SK-N-SH treated with all-trans-retinoic acid at 6 μM for 48 hours (cell line): ENCODE measurements at regions not wholly inside any gene's neighbourhood (a gene's known extent, or its start where the extent isn't known, plus 50 kb on each side); places are given as distances from the start of the nearest gene placed in this dataset.

ENCODE experiments used
- ATAC-seq: fragments of 200-7000 bp; cut with Tn5 transposase; 3 replicates; pipeline ENCODE4 v1.9.1; 2020; ENCODE audit warnings: mild to moderate bottlenecking, moderate library complexity
- ARNTL ChIP-seq: fragments of 450-650 bp; formaldehyde crosslinking; IDR thresholded peaks from 2 replicates; pipeline ENCODE4 v1.5.0; 2020; ENCODE audit warnings: low read depth, mild to moderate bottlenecking, moderate library complexity, borderline replicate concordance
- BACH2 ChIP-seq: fragments of 250-450 bp; sonication (Bioruptor Pico); IDR thresholded peaks from 2 replicates; pipeline ENCODE4 v1.9.0; 2021; ENCODE audit warnings: mild to moderate bottlenecking, borderline replicate concordance
- CSDC2 ChIP-seq: fragments of 250-450 bp; sonication (Bioruptor Pico); IDR thresholded peaks from 2 replicates; pipeline ENCODE4 v1.5.0; 2020; ENCODE audit warnings: mild to moderate bottlenecking, moderate library complexity
- ESRRG ChIP-seq: fragments of 250-450 bp; sonication (Bioruptor Pico); IDR thresholded peaks from 2 replicates; pipeline ENCODE4 v1.6.1; 2021; ENCODE audit warnings: mild to moderate bottlenecking
- GLIS3 ChIP-seq: fragments of 250-450 bp; sonication (Bioruptor Pico); IDR thresholded peaks from 2 replicates; pipeline ENCODE4 v1.5.0; 2020; ENCODE audit warnings: mild to moderate bottlenecking, moderate library complexity
- ISL1 ChIP-seq: fragments of 250-450 bp; sonication (Bioruptor Pico); IDR thresholded peaks from 2 replicates; pipeline ENCODE4 v2.1.2; 2022; ENCODE audit warnings: mild to moderate bottlenecking, moderate library complexity
- PPARA ChIP-seq: fragments of 250-450 bp; sonication (Bioruptor Pico); IDR thresholded peaks from 2 replicates; pipeline ENCODE4 v1.5.0; 2020; ENCODE audit warnings: mild to moderate bottlenecking, borderline replicate concordance
- RARB ChIP-seq: fragments of 250-450 bp; sonication (Bioruptor Pico); IDR thresholded peaks from 2 replicates; pipeline ENCODE4 v1.8.0; 2021; ENCODE audit warnings: mild to moderate bottlenecking, moderate library complexity
- SNAI2 ChIP-seq: fragments of 250-450 bp; sonication (Bioruptor Pico); IDR thresholded peaks from 2 replicates; pipeline ENCODE4 v1.5.0; 2020; ENCODE audit warnings: mild to moderate bottlenecking, moderate library complexity
- TCF4 ChIP-seq: fragments of 250-450 bp; sonication (Bioruptor Pico); IDR thresholded peaks from 2 replicates; pipeline ENCODE4 v1.8.0; 2021; ENCODE audit warnings: mild to moderate bottlenecking, moderate library complexity, borderline replicate concordance
- TOX ChIP-seq: fragments of 250-450 bp; sonication (Bioruptor Pico); IDR thresholded peaks from 2 replicates; pipeline ENCODE4 v1.8.0; 2021; ENCODE audit warnings: mild to moderate bottlenecking, moderate library complexity, borderline replicate concordance
- ZC3H10 ChIP-seq: fragments of 250-450 bp; sonication (Bioruptor Pico); IDR thresholded peaks from 2 replicates; pipeline ENCODE4 v1.5.1; 2021; ENCODE audit warnings: mild to moderate bottlenecking, moderate library complexity
- ZFP3 ChIP-seq: fragments of 250-450 bp; sonication (Bioruptor Pico); IDR thresholded peaks from 2 replicates; pipeline ENCODE4 v1.5.0; 2020; ENCODE audit warnings: mild to moderate bottlenecking, moderate library complexity
- ZNF8 ChIP-seq: fragments of 450-650 bp; formaldehyde crosslinking; IDR thresholded peaks from 2 replicates; pipeline ENCODE4 v1.5.0; 2020; ENCODE audit warnings: mild to moderate bottlenecking, moderate library complexity
- TF ChIP-seq, protein P1 (sequence below): fragments of 250-450 bp; sonication (Bioruptor Pico); IDR thresholded peaks from 2 replicates; pipeline ENCODE4 v1.5.1; 2021; ENCODE audit warnings: mild to moderate bottlenecking, moderate library complexity
- TF ChIP-seq, protein P2 (sequence below): fragments of 250-450 bp; sonication (Bioruptor Pico); IDR thresholded peaks from 2 replicates; pipeline ENCODE4 v1.8.0; 2020; ENCODE audit warnings: mild to moderate bottlenecking, moderate library complexity, borderline replicate concordance
- TF ChIP-seq, protein P3 (sequence below): fragments of 250-450 bp; sonication (Bioruptor Pico); IDR thresholded peaks from 2 replicates; pipeline ENCODE4 v1.8.0; 2021; ENCODE audit warnings: low read depth, mild to moderate bottlenecking, moderate library complexity, borderline replicate concordance
- TF ChIP-seq, protein P4 (sequence below): fragments of 250-450 bp; sonication (Bioruptor Pico); IDR thresholded peaks from 2 replicates; pipeline ENCODE4 v1.5.0; 2020; ENCODE audit warnings: mild to moderate bottlenecking, moderate library complexity
- TF ChIP-seq, protein P5 (sequence below): fragments of 250-450 bp; sonication (Bioruptor Pico); IDR thresholded peaks from 2 replicates; pipeline ENCODE4 v1.5.1; 2020; ENCODE audit warnings: low read depth, mild to moderate bottlenecking, moderate library complexity

DNA sequence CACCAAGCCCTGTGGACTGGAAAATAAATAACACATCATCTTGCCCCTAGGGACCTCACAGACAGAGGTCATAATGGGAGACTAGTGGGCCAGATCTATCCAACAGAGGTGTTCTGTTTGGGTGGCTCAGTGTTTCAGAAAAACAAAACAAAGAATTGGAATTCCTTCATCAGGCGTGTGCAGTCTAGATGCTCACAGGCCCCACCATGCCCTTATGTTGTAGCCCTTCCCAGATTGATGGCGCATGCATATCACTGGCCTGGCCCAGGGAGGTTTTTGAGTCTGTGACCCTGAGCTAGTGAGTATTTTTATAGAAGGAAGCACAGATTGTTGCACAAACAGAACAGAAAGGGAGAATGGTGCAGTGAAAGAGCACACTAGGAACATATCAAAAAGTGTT is 859.6 kb downstream of the BCL11B start (continued):
- TF ChIP-seq TOX (CRISPR knock-in tag) (no peak), ZNF8 (CRISPR knock-in tag) (no peak), ZC3H10 (CRISPR knock-in tag) (no peak), PPARA (CRISPR knock-in tag) (no peak)
- TF ChIP-seq, protein P1, sequence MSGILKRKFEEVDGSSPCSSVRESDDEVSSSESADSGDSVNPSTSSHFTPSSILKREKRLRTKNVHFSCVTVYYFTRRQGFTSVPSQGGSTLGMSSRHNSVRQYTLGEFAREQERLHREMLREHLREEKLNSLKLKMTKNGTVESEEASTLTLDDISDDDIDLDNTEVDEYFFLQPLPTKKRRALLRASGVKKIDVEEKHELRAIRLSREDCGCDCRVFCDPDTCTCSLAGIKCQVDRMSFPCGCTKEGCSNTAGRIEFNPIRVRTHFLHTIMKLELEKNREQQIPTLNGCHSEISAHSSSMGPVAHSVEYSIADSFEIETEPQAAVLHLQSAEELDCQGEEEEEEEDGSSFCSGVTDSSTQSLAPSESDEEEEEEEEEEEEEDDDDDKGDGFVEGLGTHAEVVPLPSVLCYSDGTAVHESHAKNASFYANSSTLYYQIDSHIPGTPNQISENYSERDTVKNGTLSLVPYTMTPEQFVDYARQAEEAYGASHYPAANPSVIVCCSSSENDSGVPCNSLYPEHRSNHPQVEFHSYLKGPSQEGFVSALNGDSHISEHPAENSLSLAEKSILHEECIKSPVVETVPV (CRISPR knock-in tag) = no peak
- TF ChIP-seq, all 23 proteins: peak for 0

DNA sequence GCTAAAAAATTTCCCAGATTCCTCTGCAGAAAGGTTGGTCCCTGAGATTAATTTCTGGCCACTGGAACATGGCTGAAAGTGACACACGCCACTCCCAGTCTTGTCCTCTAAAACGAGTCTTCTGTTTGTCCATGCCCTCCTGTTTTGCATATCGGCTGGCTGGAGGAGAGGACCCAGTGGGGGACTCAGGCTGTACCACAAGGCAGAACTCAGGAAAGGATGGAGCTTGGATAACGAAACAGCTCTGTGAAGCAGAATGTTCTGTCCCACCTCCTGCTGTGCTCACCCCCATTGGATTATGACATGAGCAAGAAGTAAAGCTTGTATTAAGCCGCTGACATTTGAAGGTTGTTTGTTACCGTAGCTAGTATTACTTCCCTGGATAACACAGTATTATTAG is 856.2 kb downstream of the BCL11B start:
- no peak for ATAC-seq
- TF ChIP-seq RARB (CRISPR knock-in tag) = no peak
- TF ChIP-seq, protein P2, sequence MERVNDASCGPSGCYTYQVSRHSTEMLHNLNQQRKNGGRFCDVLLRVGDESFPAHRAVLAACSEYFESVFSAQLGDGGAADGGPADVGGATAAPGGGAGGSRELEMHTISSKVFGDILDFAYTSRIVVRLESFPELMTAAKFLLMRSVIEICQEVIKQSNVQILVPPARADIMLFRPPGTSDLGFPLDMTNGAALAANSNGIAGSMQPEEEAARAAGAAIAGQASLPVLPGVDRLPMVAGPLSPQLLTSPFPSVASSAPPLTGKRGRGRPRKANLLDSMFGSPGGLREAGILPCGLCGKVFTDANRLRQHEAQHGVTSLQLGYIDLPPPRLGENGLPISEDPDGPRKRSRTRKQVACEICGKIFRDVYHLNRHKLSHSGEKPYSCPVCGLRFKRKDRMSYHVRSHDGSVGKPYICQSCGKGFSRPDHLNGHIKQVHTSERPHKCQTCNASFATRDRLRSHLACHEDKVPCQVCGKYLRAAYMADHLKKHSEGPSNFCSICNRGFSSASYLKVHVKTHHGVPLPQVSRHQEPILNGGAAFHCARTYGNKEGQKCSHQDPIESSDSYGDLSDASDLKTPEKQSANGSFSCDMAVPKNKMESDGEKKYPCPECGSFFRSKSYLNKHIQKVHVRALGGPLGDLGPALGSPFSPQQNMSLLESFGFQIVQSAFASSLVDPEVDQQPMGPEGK (CRISPR knock-in tag) = no peak
- TF ChIP-seq GLIS3 (CRISPR knock-in tag) = no peak
- TF ChIP-seq ISL1 (CRISPR knock-in tag) = no peak
- TF ChIP-seq, protein P3, sequence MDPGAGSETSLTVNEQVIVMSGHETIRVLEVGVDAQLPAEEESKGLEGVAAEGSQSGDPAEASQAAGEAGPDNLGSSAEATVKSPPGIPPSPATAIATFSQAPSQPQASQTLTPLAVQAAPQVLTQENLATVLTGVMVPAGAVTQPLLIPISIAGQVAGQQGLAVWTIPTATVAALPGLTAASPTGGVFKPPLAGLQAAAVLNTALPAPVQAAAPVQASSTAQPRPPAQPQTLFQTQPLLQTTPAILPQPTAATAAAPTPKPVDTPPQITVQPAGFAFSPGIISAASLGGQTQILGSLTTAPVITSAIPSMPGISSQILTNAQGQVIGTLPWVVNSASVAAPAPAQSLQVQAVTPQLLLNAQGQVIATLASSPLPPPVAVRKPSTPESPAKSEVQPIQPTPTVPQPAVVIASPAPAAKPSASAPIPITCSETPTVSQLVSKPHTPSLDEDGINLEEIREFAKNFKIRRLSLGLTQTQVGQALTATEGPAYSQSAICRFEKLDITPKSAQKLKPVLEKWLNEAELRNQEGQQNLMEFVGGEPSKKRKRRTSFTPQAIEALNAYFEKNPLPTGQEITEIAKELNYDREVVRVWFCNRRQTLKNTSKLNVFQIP (CRISPR knock-in tag) = no peak
- no peak for TF ChIP-seq ARNTL (CRISPR knock-in tag)
- TF ChIP-seq, protein P4, sequence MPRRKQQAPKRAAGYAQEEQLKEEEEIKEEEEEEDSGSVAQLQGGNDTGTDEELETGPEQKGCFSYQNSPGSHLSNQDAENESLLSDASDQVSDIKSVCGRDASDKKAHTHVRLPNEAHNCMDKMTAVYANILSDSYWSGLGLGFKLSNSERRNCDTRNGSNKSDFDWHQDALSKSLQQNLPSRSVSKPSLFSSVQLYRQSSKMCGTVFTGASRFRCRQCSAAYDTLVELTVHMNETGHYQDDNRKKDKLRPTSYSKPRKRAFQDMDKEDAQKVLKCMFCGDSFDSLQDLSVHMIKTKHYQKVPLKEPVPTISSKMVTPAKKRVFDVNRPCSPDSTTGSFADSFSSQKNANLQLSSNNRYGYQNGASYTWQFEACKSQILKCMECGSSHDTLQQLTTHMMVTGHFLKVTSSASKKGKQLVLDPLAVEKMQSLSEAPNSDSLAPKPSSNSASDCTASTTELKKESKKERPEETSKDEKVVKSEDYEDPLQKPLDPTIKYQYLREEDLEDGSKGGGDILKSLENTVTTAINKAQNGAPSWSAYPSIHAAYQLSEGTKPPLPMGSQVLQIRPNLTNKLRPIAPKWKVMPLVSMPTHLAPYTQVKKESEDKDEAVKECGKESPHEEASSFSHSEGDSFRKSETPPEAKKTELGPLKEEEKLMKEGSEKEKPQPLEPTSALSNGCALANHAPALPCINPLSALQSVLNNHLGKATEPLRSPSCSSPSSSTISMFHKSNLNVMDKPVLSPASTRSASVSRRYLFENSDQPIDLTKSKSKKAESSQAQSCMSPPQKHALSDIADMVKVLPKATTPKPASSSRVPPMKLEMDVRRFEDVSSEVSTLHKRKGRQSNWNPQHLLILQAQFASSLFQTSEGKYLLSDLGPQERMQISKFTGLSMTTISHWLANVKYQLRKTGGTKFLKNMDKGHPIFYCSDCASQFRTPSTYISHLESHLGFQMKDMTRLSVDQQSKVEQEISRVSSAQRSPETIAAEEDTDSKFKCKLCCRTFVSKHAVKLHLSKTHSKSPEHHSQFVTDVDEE (CRISPR knock-in tag) = no peak
- no peak for TF ChIP-seq ESRRG
- no peak for TF ChIP-seq SNAI2 (CRISPR knock-in tag)
- no peak for TF ChIP-seq ZFP3 (CRISPR knock-in tag)
- TF ChIP-seq CSDC2 (CRISPR knock-in tag) = no peak
- TF ChIP-seq BACH2 (CRISPR knock-in tag) = no peak

DNA sequence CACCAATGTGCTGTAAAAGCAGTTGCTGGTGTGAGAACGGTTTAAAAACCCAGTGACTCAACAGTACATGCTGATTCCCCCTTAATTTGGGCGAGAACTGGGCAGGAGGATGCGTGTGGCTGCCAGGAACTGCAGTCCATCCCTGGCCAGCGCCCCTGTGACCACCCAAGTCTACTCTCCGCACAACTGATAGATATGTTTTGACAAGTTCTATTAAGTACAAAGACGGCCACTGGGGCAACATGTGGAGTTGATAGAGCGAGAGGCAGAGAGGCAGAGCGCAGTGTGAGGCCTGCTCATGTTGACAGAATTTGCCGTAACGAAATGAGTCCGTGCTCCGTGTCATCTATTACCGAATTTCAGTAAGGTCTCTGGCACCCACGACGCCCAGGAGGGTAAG is 855.0 kb downstream of the BCL11B start:
- ATAC-seq = no peak
- TF ChIP-seq CSDC2 (CRISPR knock-in tag) = no peak
- TF ChIP-seq GLIS3 (CRISPR knock-in tag) = no peak
- no peak for TF ChIP-seq RARB (CRISPR knock-in tag)
- TF ChIP-seq ARNTL (CRISPR knock-in tag) = no peak
- TF ChIP-seq TCF4 (CRISPR knock-in tag) = no peak
- TF ChIP-seq, protein P5, sequence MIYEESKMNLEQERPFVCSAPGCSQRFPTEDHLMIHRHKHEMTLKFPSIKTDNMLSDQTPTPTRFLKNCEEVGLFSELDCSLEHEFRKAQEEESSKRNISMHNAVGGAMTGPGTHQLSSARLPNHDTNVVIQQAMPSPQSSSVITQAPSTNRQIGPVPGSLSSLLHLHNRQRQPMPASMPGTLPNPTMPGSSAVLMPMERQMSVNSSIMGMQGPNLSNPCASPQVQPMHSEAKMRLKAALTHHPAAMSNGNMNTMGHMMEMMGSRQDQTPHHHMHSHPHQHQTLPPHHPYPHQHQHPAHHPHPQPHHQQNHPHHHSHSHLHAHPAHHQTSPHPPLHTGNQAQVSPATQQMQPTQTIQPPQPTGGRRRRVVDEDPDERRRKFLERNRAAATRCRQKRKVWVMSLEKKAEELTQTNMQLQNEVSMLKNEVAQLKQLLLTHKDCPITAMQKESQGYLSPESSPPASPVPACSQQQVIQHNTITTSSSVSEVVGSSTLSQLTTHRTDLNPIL (CRISPR knock-in tag) = no peak
- no peak for TF ChIP-seq ISL1 (CRISPR knock-in tag)
- TF ChIP-seq ZFP3 (CRISPR knock-in tag) = no peak
- TF ChIP-seq, protein P3 (CRISPR knock-in tag) = no peak
- TF ChIP-seq TOX (CRISPR knock-in tag) = no peak
